Astrocyte (in vitro differentiated cells and primary cell): ENCODE measurements at regions not wholly inside any gene's neighbourhood (a gene's known extent, or its start where the extent isn't known, plus 50 kb on each side); places are given as distances from the start of the nearest gene placed in this dataset.

Source experiments
- DNase-seq: peaks from one replicate; pipeline ENCODE4 v3.0.0-alpha.2; 2010; ENCODE audit warnings: low read depth
- FAIRE-seq: peaks from 2 replicates; lab custom pipeline; 2011; peaks lifted over from hg19 to GRCh38; lab: Jason Lieb, UNC
- H2AFZ ChIP-seq: 2 replicates; pipeline ENCODE4 v1.6.0; 2012; ENCODE audit warnings: low read depth, low read length, inconsistent platforms
- H3K27ac ChIP-seq: 2 replicates; pipeline ENCODE4 v1.5.1; 2011; ENCODE audit warnings: low read depth, low read length, inconsistent platforms
- H3K27me3 ChIP-seq: 2 replicates; pipeline ENCODE4 v1.6.0; 2011; ENCODE audit warnings: low read length, inconsistent platforms; ENCODE audit not compliant: insufficient read depth
- H3K36me3 ChIP-seq: 2 replicates; pipeline ENCODE4 v1.5.1; 2011; ENCODE audit warnings: low read length, inconsistent platforms; ENCODE audit not compliant: insufficient read depth
- H3K4me1 ChIP-seq: 2 replicates; pipeline ENCODE4 v1.5.1; 2011; ENCODE audit warnings: low read length, inconsistent platforms; ENCODE audit not compliant: insufficient read depth
- H3K4me2 ChIP-seq: 2 replicates; pipeline ENCODE4 v1.6.0; 2012; ENCODE audit warnings: low read length, inconsistent platforms
- H3K4me3 ChIP-seq: 2 replicates; pipeline ENCODE4 v1.5.1; 2011; ENCODE audit warnings: low read depth, mild to moderate bottlenecking, low read length, inconsistent platforms; ENCODE audit not compliant: insufficient read depth
- H3K79me2 ChIP-seq: 2 replicates; pipeline ENCODE4 v1.6.0; 2012; ENCODE audit warnings: mild to moderate bottlenecking, low read length, inconsistent platforms; ENCODE audit not compliant: insufficient read depth
- H3K9ac ChIP-seq: 2 replicates; pipeline ENCODE4 v1.6.0; 2012; ENCODE audit warnings: mild to moderate bottlenecking, low read length, inconsistent platforms
- H3K9me3 ChIP-seq: 2 replicates; pipeline ENCODE4 v1.5.1; 2012; ENCODE audit warnings: low read depth, mild to moderate bottlenecking, low read length, inconsistent platforms; ENCODE audit not compliant: insufficient read depth
- H4K20me1 ChIP-seq: 2 replicates; pipeline ENCODE4 v1.6.0; 2012; ENCODE audit warnings: low read length, inconsistent platforms; ENCODE audit not compliant: insufficient read depth
- H3K27ac Mint-ChIP-seq: one replicate; pipeline ENCODE4 v1.8.0; 2021; ENCODE audit warnings: mild to moderate bottlenecking, mixed read lengths; ENCODE audit not compliant: unreplicated experiment
- H3K27me3 Mint-ChIP-seq: one replicate; pipeline ENCODE4 v1.8.0; 2021; ENCODE audit warnings: low read depth, mixed read lengths; ENCODE audit not compliant: unreplicated experiment
- H3K36me3 Mint-ChIP-seq: one replicate; pipeline ENCODE4 v1.8.0; 2021; ENCODE audit warnings: low read depth, mixed read lengths; ENCODE audit not compliant: unreplicated experiment
- H3K4me1 Mint-ChIP-seq: one replicate; pipeline ENCODE4 v1.8.0; 2021; ENCODE audit warnings: low read depth, mixed read lengths; ENCODE audit not compliant: unreplicated experiment
- H3K4me3 Mint-ChIP-seq: one replicate; pipeline ENCODE4 v1.8.0; 2021; ENCODE audit warnings: mild to moderate bottlenecking, moderate library complexity, mixed read lengths; ENCODE audit not compliant: unreplicated experiment
- H3K9me3 Mint-ChIP-seq: one replicate; pipeline ENCODE4 v1.8.0; 2021; ENCODE audit warnings: mild to moderate bottlenecking, mixed read lengths; ENCODE audit not compliant: unreplicated experiment
- CTCF ChIP-seq: IDR thresholded peaks from 2 replicates; pipeline ENCODE4 v1.5.1; 2011; ENCODE audit warnings: low read depth, mild to moderate bottlenecking, inconsistent platforms, low read length, moderate library complexity; ENCODE audit not compliant: insufficient read depth
- EZH2 ChIP-seq: IDR thresholded peaks from 2 replicates; pipeline ENCODE4 v1.6.1; 2012; ENCODE audit warnings: mild to moderate bottlenecking, low read length, inconsistent platforms; ENCODE audit not compliant: insufficient read depth

GRCh38 chr13:37385956-37386670, 212.5 kb downstream of the POSTN start:
- Histone ChIP-seq H3K4me2 (peak overlapping the region; percentile 17), H3K4me1 (peaks cover 12% of the 10 kb centered on the region), H3K79me2 (no peaks in the 10 kb centered on the region), H2AFZ (no peak overlapping the region), H3K27ac (peak overlapping the region; percentile 47), H3K36me3 (no peaks in the 10 kb centered on the region), H3K9me3 (no peaks in the 10 kb centered on the region), H3K4me3 (no peak overlapping the region), H4K20me1 (no peaks in the 10 kb centered on the region), H3K27me3 (no peaks in the 10 kb centered on the region), H3K9ac (peak overlapping the region; percentile 2)
- Mint-ChIP-seq H3K4me3 (no peak overlapping the region), H3K36me3 (no peaks in the 10 kb centered on the region), H3K9me3 (no peaks in the 10 kb centered on the region), H3K4me1 (peaks cover 35% of the 10 kb centered on the region), H3K27ac (peak overlapping the region; percentile 6), H3K27me3 (no peaks in the 10 kb centered on the region)
- DNase-seq, result peak; percentile 71
- TF ChIP-seq CTCF (no peak), EZH2 (no peak)
- peak; percentile 93 for FAIRE-seq

- Mint-ChIP-seq H3K9me3 (no peaks in the 10 kb centered on the region), H3K4me1 (peaks cover 35% of the 10 kb centered on the region), H3K27me3 (no peaks in the 10 kb centered on the region), H3K36me3 (no peaks in the 10 kb centered on the region), H3K27ac (no peak overlapping the region), H3K4me3 (no peak overlapping the region)
- H4K20me1 ChIP-seq, result no peaks in the 10 kb centered on the region
- H3K79me2 ChIP-seq, result no peaks in the 10 kb centered on the region
- no peak overlapping the region for H3K4me2 ChIP-seq
- no peaks in the 10 kb centered on the region for H3K36me3 ChIP-seq
- H2AFZ ChIP-seq, result no peak overlapping the region
- TF ChIP-seq EZH2 (no peak), CTCF (no peak)
- FAIRE-seq (no peak), DNase-seq (no peak)
- H3K27ac ChIP-seq, result no peak overlapping the region
- H3K9me3 ChIP-seq, result no peaks in the 10 kb centered on the region
- H3K9ac ChIP-seq, result no peak overlapping the region
- peaks cover 12% of the 10 kb centered on the region for H3K4me1 ChIP-seq
- H3K27me3 ChIP-seq, result no peaks in the 10 kb centered on the region
- no peak overlapping the region for H3K4me3 ChIP-seq
Observed at GRCh38 chr13:37385248-37385647, 213.3 kb downstream of the POSTN start.

GRCh38 chr13:37383856-37384370, 214.7 kb downstream of the POSTN start:
- Histone ChIP-seq H4K20me1 (no peaks in the 10 kb centered on the region), H3K4me3 (no peak overlapping the region), H3K4me1 (peaks cover 12% of the 10 kb centered on the region), H2AFZ (no peak overlapping the region), H3K79me2 (no peaks in the 10 kb centered on the region), H3K4me2 (no peak overlapping the region), H3K36me3 (no peaks in the 10 kb centered on the region), H3K9ac (no peak overlapping the region), H3K27ac (peak overlapping the region; percentile 6), H3K27me3 (no peaks in the 10 kb centered on the region), H3K9me3 (no peaks in the 10 kb centered on the region)
- Mint-ChIP-seq H3K4me1 (peaks cover 35% of the 10 kb centered on the region), H3K36me3 (no peaks in the 10 kb centered on the region), H3K27ac (no peak overlapping the region), H3K4me3 (no peak overlapping the region), H3K9me3 (no peaks in the 10 kb centered on the region), H3K27me3 (no peaks in the 10 kb centered on the region)
- no peak for DNase-seq
- no peak for TF ChIP-seq EZH2
- no peak for TF ChIP-seq CTCF
- no peak for FAIRE-seq
